Activated CD8-positive, alpha-beta T cell treated with anti-CD3 and anti-CD28 coated beads for 36 hours (primary cell): ENCODE measurements at regions not wholly inside any gene's neighbourhood (a gene's known extent, or its start where the extent isn't known, plus 50 kb on each side); places are given as distances from the start of the nearest gene placed in this dataset.

Experiments
- ATAC-seq: fragments of 200-7000 bp; cut with Tn5 transposase; one replicate; pipeline ENCODE4 v1.10.0; 2021; ENCODE audit warnings: mild to moderate bottlenecking, moderate library complexity
- CTCF ChIA-PET: fragments of 350-600 bp; sonication (Branson Sonifier 250); formaldehyde crosslinking; loops from one replicate; lab custom pipeline; 2021; ENCODE audit warnings: antibody characterized with exemption; lab: Charles Lee
- POLR2A ChIA-PET: fragments of 350-600 bp; sonication (Branson Sonifier 250); formaldehyde crosslinking; loops from one replicate; lab custom pipeline; 2021; ENCODE audit warnings: antibody characterized with exemption; lab: Charles Lee
- DNase-seq: peaks from one replicate; pipeline ENCODE4 v3.0.0-alpha.2; 2020
- H3K27ac Mint-ChIP-seq: one replicate; pipeline ENCODE4 v1.8.0; 2021; ENCODE audit warnings: mild to moderate bottlenecking, mixed read lengths
- H3K27me3 Mint-ChIP-seq: one replicate; pipeline ENCODE4 v1.8.0; 2021; ENCODE audit warnings: mixed read lengths
- H3K36me3 Mint-ChIP-seq: one replicate; pipeline ENCODE4 v1.8.0; 2021; ENCODE audit warnings: low read depth, mixed read lengths
- H3K4me1 Mint-ChIP-seq: one replicate; pipeline ENCODE4 v1.8.0; 2021; ENCODE audit warnings: low read depth, mixed read lengths
- H3K4me3 Mint-ChIP-seq: one replicate; pipeline ENCODE4 v1.8.0; 2021; ENCODE audit warnings: mild to moderate bottlenecking, moderate library complexity, mixed read lengths
- H3K9me3 Mint-ChIP-seq: one replicate; pipeline ENCODE4 v1.8.0; 2021; ENCODE audit warnings: mixed read lengths
- intact Hi-C: fragments of 100-400 bp; cut with micrococcal nuclease; formaldehyde crosslinking; loops from one replicate; pipeline ENCODE4 v1.10.0; 2022
- TF ChIP-seq, protein P1 (sequence below): fragments of 200-600 bp; IDR thresholded peaks from one replicate; pipeline ENCODE4 v1.8.0; 2022; ENCODE audit warnings: antibody characterized with exemption, mild to moderate bottlenecking

- intact Hi-C loops = no loop called here
- H3K9me3 Mint-ChIP-seq = peaks cover 3% of the 10 kb centered on the region
- H3K27me3 Mint-ChIP-seq = no peaks in the 10 kb centered on the region
- DNase-seq = no peak
- TF ChIP-seq, protein P1, sequence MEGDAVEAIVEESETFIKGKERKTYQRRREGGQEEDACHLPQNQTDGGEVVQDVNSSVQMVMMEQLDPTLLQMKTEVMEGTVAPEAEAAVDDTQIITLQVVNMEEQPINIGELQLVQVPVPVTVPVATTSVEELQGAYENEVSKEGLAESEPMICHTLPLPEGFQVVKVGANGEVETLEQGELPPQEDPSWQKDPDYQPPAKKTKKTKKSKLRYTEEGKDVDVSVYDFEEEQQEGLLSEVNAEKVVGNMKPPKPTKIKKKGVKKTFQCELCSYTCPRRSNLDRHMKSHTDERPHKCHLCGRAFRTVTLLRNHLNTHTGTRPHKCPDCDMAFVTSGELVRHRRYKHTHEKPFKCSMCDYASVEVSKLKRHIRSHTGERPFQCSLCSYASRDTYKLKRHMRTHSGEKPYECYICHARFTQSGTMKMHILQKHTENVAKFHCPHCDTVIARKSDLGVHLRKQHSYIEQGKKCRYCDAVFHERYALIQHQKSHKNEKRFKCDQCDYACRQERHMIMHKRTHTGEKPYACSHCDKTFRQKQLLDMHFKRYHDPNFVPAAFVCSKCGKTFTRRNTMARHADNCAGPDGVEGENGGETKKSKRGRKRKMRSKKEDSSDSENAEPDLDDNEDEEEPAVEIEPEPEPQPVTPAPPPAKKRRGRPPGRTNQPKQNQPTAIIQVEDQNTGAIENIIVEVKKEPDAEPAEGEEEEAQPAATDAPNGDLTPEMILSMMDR = no peak
- CTCF ChIA-PET = no interaction called here
- H3K4me3 Mint-ChIP-seq = no peak overlapping the region
- H3K27ac Mint-ChIP-seq = no peak overlapping the region
- H3K36me3 Mint-ChIP-seq = no peaks in the 10 kb centered on the region
- POLR2A ChIA-PET = no interaction called here
- ATAC-seq = no peak
- H3K4me1 Mint-ChIP-seq = no peaks in the 10 kb centered on the region
Measured at GRCh38 chr12:118734266-118734665, 247.1 kb upstream of the SRRM4 start.

DNA sequence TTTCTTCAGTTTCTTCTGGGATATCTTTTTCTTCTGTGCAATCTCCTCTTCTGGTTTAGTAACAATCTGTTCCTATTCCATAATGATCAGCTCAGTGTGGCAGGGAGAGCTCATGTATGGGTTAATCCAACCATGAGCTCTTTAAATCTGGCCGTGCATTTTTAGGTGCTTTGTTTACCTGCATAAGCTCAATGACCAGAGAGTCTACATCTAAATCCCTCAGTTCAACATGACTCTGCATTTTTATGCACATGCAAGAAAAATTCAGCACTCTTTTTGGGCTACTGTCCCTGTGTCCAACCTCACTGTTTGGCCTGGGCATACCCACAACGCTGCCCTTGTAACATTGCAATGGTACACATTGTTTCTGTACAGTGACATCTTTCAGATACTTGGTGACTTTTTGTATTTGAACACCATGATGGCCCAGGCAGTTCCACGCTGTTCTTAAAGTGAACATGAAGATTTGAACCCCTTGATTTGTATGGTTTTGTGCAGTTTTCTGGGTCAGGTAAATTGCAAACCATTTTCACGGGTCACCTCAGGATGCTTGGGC is 243.3 kb upstream of the SRRM4 start:
- POLR2A ChIA-PET = no interaction called here
- CTCF ChIA-PET = no interaction called here
- Mint-ChIP-seq H3K9me3 (no peaks in the 10 kb centered on the region), H3K27ac (no peak overlapping the region), H3K27me3 (no peaks in the 10 kb centered on the region), H3K36me3 (no peaks in the 10 kb centered on the region), H3K4me3 (no peak overlapping the region), H3K4me1 (no peaks in the 10 kb centered on the region)
- no peak for DNase-seq
- no peak for ATAC-seq
- TF ChIP-seq, protein P1 = no peak
- intact Hi-C loops = no loop called here

DNA sequence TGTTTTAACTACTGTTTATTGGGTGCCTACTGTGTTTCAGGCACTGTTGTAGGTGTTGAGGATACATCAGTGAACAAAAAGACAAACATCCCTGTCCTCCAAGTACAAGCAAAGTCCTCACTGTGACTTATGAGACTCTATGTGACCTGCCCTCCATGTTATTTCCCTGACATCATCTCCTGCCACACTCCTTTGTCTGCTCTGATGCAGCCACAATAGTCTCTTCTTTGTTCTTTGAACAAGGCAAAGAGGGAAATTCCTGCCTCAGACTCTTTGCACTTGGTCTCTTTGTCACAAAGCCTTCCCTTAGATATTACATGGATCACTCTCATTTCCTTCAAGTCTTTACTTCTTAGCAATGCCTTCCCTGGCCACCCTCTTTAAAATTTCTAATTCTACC is 240.1 kb upstream of the SRRM4 start:
- ChIA-PET POLR2A (no interaction called here), CTCF (no interaction called here)
- TF ChIP-seq, protein P1 = no peak
- DNase-seq (no peak), ATAC-seq (no peak)
- no peaks in the 10 kb centered on the region for H3K9me3 Mint-ChIP-seq
- no peaks in the 10 kb centered on the region for H3K4me1 Mint-ChIP-seq
- intact Hi-C loops = no loop called here
- no peaks in the 10 kb centered on the region for H3K36me3 Mint-ChIP-seq
- H3K4me3 Mint-ChIP-seq = no peak overlapping the region
- no peaks in the 10 kb centered on the region for H3K27me3 Mint-ChIP-seq
- no peak overlapping the region for H3K27ac Mint-ChIP-seq

DNA sequence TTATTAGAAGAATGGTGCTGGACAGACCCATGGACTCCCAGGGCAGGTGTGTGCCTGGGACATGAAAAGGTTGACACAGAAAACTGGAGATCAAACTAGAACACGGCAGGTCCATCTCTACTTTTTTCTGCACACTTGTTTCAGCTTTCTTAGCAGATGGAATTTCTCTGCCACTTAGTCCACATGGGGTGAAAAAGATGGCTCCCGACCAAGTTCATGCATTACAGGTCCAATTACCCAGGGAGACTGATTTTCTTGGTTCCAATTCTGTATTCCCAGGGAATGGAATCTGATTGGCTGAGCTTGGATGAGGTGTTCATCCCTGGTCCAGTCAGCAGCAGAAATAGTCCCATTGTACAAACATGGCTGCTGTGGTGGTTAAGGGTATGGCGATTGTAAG is 238.9 kb upstream of the SRRM4 start:
- DNase-seq (no peak), ATAC-seq (no peak)
- ChIA-PET POLR2A (no interaction called here), CTCF (no interaction called here)
- Mint-ChIP-seq H3K4me3 (no peak overlapping the region), H3K36me3 (no peaks in the 10 kb centered on the region), H3K27me3 (no peaks in the 10 kb centered on the region), H3K9me3 (no peaks in the 10 kb centered on the region), H3K27ac (no peak overlapping the region), H3K4me1 (no peaks in the 10 kb centered on the region)
- intact Hi-C loops = no loop called here
- TF ChIP-seq, protein P1 = no peak

GRCh38 chr12:118743896-118744700 is 237.2 kb upstream of the SRRM4 start:
- H3K27me3 Mint-ChIP-seq = no peaks in the 10 kb centered on the region
- no peak for DNase-seq

More at GRCh38 chr12:118743896-118744700, 237.2 kb upstream of the SRRM4 start:
- Mint-ChIP-seq H3K9me3 (no peaks in the 10 kb centered on the region), H3K4me3 (no peak overlapping the region), H3K27ac (no peak overlapping the region), H3K36me3 (no peaks in the 10 kb centered on the region), H3K4me1 (no peaks in the 10 kb centered on the region)
- ChIA-PET POLR2A (no interaction called here), CTCF (no interaction called here)
- intact Hi-C loops = no loop called here
- TF ChIP-seq, protein P1 = no peak
- ATAC-seq = no peak
